Hepatocyte (in vitro differentiated cells): ENCODE measurements at regions not wholly inside any gene's neighbourhood (a gene's known extent, or its start where the extent isn't known, plus 50 kb on each side); places are given as distances from the start of the nearest gene placed in this dataset.

Experiments
- DNase-seq: peaks from one replicate; pipeline ENCODE4 v3.0.0-alpha.2; 2016; ENCODE audit warnings: low spot score
- H2AFZ ChIP-seq: fragments of 200-600 bp; sonication (generic); 2 replicates; pipeline ENCODE4 v1.6.0; 2016; ENCODE audit warnings: antibody characterized with exemption, mild to moderate bottlenecking
- H3K27ac ChIP-seq: fragments of 200-600 bp; sonication (generic); 2 replicates; pipeline ENCODE4 v1.5.1; 2016; ENCODE audit warnings: mild to moderate bottlenecking
- H3K27me3 ChIP-seq: fragments of 200-600 bp; sonication (generic); 2 replicates; pipeline ENCODE4 v1.6.1; 2016
- H3K36me3 ChIP-seq: fragments of 200-600 bp; sonication (generic); replicated peaks from 2 replicates; pipeline ENCODE4 v1.5.1; 2016; ENCODE audit warnings: low read depth; ENCODE audit not compliant: insufficient read depth
- H3K4me1 ChIP-seq: fragments of 200-600 bp; sonication (generic); 2 replicates; pipeline ENCODE4 v1.5.1; 2016; ENCODE audit warnings: mild to moderate bottlenecking, moderate library complexity; ENCODE audit not compliant: insufficient read depth
- H3K4me2 ChIP-seq: fragments of 200-600 bp; sonication (generic); 2 replicates; pipeline ENCODE4 v1.6.0; 2016
- H3K4me3 ChIP-seq: fragments of 200-600 bp; sonication (generic); 2 replicates; pipeline ENCODE4 v1.5.1; 2016; ENCODE audit warnings: mild to moderate bottlenecking
- H3K79me2 ChIP-seq: fragments of 200-600 bp; sonication (generic); 2 replicates; pipeline ENCODE4 v1.6.0; 2017; ENCODE audit warnings: mild to moderate bottlenecking
- H3K9me2 ChIP-seq: fragments of 200-600 bp; sonication (generic); replicated peaks from 2 replicates; pipeline ENCODE4 v1.6.0; 2017; ENCODE audit warnings: mild to moderate bottlenecking; ENCODE audit not compliant: insufficient read depth
- H3K9me3 ChIP-seq: fragments of 200-600 bp; sonication (generic); 2 replicates; pipeline ENCODE4 v1.5.1; 2016; ENCODE audit warnings: low read depth, mild to moderate bottlenecking
- H4K20me1 ChIP-seq: fragments of 200-600 bp; sonication (generic); 2 replicates; pipeline ENCODE4 v1.6.0; 2016; ENCODE audit warnings: mild to moderate bottlenecking; ENCODE audit not compliant: insufficient read depth, poor library complexity, severe bottlenecking
- EZH2 ChIP-seq: fragments of 200-600 bp; sonication (generic); IDR thresholded peaks from 2 replicates; pipeline ENCODE4 v1.6.1; 2016; ENCODE audit warnings: antibody characterized with exemption, mild to moderate bottlenecking, borderline replicate concordance
- EZH2phosphoT487 ChIP-seq: fragments of 200-600 bp; sonication (generic); IDR thresholded peaks from one replicate; pipeline ENCODE4 v1.6.1; 2018; ENCODE audit warnings: antibody characterized with exemption, mild to moderate bottlenecking, low read depth, moderate library complexity; ENCODE audit not compliant: unreplicated experiment, severe bottlenecking
- whole genome bisulfite sequencing: methylation state at CpG from one replicate; pipeline ENCODE4 v1.1.6; 2016; ENCODE audit warnings: low lambda C conversion rate; ENCODE audit errors: missing lambda C conversion rate; 5-methylcytosine and 5-hydroxymethylcytosine counted together
- TF ChIP-seq, protein P1 (sequence below): fragments of 200-600 bp; sonication (generic); IDR thresholded peaks from 2 replicates; pipeline ENCODE4 v1.5.1; 2016; ENCODE audit warnings: antibody characterized with exemption, mild to moderate bottlenecking; ENCODE audit not compliant: poor library complexity

DNA sequence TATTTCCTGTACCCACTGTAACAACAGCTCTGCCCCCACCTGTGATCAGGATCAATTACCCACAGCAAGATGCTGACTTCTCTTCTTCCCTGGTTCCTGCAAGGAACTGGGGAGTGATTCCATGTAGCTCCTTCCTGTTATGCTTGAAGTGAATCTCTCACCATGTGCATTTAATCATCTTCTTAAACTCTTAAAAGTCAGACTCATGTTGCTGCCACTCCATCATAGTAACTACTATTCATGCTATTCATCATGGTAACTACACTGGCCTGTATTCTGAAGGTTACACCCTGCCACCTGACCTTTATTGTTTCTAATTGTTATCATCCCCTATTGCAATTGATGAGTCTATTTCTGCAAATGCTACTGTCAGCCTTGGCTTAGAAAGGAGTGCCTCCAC, 89.5 kb downstream of the SUCNR1 start:
- Histone ChIP-seq H3K36me3 (no peaks in the 10 kb centered on the region), H3K4me2 (no peak overlapping the region), H3K4me1 (peaks cover 8% of the 10 kb centered on the region), H3K27ac (peak overlapping the region; percentile 46), H3K9me2 (no peaks in the 10 kb centered on the region), H3K4me3 (no peak overlapping the region), H3K79me2 (no peaks in the 10 kb centered on the region), H3K9me3 (no peaks in the 10 kb centered on the region), H4K20me1 (no peaks in the 10 kb centered on the region), H2AFZ (no peak overlapping the region), H3K27me3 (no peaks in the 10 kb centered on the region)
- TF ChIP-seq EZH2phosphoT487 (no peak), EZH2 (no peak)
- TF ChIP-seq, protein P1, sequence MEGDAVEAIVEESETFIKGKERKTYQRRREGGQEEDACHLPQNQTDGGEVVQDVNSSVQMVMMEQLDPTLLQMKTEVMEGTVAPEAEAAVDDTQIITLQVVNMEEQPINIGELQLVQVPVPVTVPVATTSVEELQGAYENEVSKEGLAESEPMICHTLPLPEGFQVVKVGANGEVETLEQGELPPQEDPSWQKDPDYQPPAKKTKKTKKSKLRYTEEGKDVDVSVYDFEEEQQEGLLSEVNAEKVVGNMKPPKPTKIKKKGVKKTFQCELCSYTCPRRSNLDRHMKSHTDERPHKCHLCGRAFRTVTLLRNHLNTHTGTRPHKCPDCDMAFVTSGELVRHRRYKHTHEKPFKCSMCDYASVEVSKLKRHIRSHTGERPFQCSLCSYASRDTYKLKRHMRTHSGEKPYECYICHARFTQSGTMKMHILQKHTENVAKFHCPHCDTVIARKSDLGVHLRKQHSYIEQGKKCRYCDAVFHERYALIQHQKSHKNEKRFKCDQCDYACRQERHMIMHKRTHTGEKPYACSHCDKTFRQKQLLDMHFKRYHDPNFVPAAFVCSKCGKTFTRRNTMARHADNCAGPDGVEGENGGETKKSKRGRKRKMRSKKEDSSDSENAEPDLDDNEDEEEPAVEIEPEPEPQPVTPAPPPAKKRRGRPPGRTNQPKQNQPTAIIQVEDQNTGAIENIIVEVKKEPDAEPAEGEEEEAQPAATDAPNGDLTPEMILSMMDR, result no peak
- no peak for DNase-seq

DNA sequence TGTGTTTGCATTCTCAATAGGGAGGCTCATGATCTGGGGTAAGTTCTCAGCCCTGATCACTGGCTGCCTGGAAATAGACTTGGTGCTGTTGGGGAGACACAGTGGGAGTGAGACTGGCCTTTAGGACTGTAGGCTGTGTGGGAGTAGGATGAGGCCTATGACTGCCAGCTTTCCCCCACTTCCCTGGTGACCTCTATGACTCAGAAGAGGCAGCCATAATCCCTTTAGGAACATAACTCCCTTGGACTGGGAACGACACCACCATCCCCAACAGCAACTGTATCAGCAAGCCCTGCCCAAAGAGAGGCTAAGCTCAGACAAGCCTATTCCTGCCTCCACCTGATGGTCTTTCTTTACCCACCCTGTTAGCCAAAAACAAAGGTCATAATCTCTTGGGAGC, 91.3 kb downstream of the SUCNR1 start:
- H3K36me3 ChIP-seq, result no peaks in the 10 kb centered on the region
- H3K4me1 ChIP-seq, result peaks cover 10% of the 10 kb centered on the region
- H4K20me1 ChIP-seq, result no peaks in the 10 kb centered on the region
- H3K79me2 ChIP-seq, result no peaks in the 10 kb centered on the region
- no peak overlapping the region for H2AFZ ChIP-seq
- no peaks in the 10 kb centered on the region for H3K9me2 ChIP-seq
- no peaks in the 10 kb centered on the region for H3K9me3 ChIP-seq
- H3K4me2 ChIP-seq, result no peak overlapping the region
- 78% methylated on average over 1 of the region's 1 CpG for WGBS
- DNase-seq, result no peak
- TF ChIP-seq EZH2phosphoT487 (no peak), EZH2 (no peak)
- TF ChIP-seq, protein P1, result no peak
- H3K27ac ChIP-seq, result no peak overlapping the region
- no peak overlapping the region for H3K4me3 ChIP-seq
- H3K27me3 ChIP-seq, result no peaks in the 10 kb centered on the region

DNA sequence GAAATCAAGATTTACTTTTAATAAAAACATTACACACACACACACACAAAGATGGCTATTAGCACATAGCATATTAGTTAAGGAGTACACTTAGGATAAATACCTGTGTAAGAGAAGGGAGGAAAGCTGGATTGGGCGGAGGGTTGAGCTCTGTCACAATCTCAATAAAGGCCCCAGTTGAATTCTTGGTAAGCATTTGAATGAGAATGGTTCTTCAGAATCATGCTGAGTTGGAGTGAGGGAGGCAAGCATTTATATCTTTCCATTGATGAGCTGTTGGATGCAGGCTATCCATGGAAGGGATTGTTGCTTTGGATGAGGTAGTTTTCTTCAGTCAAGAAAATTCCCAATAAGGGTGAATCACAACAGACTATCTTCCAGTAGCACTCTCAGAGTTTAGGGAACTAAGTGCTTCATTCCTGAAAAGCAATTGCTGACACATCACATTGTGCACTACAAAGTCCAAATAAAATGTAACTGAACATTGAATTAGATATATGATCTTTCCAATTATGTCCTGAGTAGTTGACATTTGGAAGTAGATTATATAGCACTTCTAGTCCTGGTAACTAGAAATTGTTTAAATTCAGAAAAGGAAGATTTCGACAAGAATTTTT, 95.7 kb downstream of the SUCNR1 start:
- no peak overlapping the region for H2AFZ ChIP-seq
- no peak overlapping the region for H3K27ac ChIP-seq
- H3K36me3 ChIP-seq, result no peaks in the 10 kb centered on the region
- no peaks in the 10 kb centered on the region for H4K20me1 ChIP-seq
- no peak for TF ChIP-seq EZH2phosphoT487
- no peak for TF ChIP-seq EZH2
- TF ChIP-seq, protein P1, result no peak
- H3K9me3 ChIP-seq, result no peaks in the 10 kb centered on the region
- WGBS, result 86% methylated on average over 2 of the region's 2 CpGs
- no peaks in the 10 kb centered on the region for H3K9me2 ChIP-seq
- peaks cover 3% of the 10 kb centered on the region for H3K4me1 ChIP-seq
- H3K27me3 ChIP-seq, result no peaks in the 10 kb centered on the region
- no peak overlapping the region for H3K4me2 ChIP-seq
- H3K79me2 ChIP-seq, result no peaks in the 10 kb centered on the region
- no peak for DNase-seq
- H3K4me3 ChIP-seq, result no peak overlapping the region
